ENCODE measurements at regions not wholly inside any gene's neighbourhood (a gene's known extent, or its start where the extent isn't known, plus 50 kb on each side); places are given as distances from the start of the nearest gene placed in this dataset.

DNA sequence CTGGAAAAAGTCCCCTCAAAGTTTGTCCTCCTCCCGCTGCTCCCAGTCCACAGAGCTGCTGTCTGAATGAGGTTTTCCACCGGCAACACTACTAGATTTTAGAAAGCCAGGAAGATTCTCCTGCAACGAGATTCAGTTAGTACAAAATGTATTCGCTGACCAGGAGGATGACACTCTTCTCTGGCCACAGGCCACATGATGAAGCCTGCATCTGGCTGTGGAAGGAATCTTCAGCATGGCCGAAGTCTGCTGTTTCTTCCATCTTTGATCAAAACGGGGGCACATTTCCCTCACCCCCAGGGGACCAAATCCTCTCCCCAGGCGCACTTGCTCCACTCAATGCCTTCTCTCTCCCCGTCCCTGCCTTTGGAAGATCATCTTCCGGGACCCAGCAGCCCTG lies 215.8 kb upstream of the NLRP1 start:
- Histone ChIP-seq H4K20me1 (ENCODE audit: insufficient read depth, low read length) (no peaks in the 10 kb centered on the region), H3K4me1 (ENCODE audit: low read length) (peaks cover 8% of the 10 kb centered on the region), H3K9ac (ENCODE audit: low read length) (no peak overlapping the region), H3K27ac (ENCODE audit: low read length) (no peak overlapping the region), H3K9me3 (replicated peaks; ENCODE audit: insufficient read depth, low read length) (no peaks in the 10 kb centered on the region), H3K4me2 (ENCODE audit: low read depth, low read length) (no peak overlapping the region), H3K36me3 (replicated peaks; ENCODE audit: insufficient read depth, low read length) (no peaks in the 10 kb centered on the region), H3K27me3 (replicated peaks; ENCODE audit: insufficient read depth, low read length) (no peaks in the 10 kb centered on the region; the same call in 1 of the 2 replicates), H2AFZ (ENCODE audit: low read length) (no peak overlapping the region), H3K9me2 (replicated peaks; ENCODE audit: insufficient read depth, low read length) (no peaks in the 10 kb centered on the region), H3K4me3 (ENCODE audit: low read length) (no peak overlapping the region), H3F3A (ENCODE audit: insufficient read depth, low read length) (no peaks in the 10 kb centered on the region; the same call in 1 of the 2 replicates), H3K79me2 (ENCODE audit: low read length) (no peaks in the 10 kb centered on the region)
- no peak for TF ChIP-seq CTCF (IDR thresholded peaks at IDR 0.05; ENCODE audit: low read length)
- TF ChIP-seq EZH2 (optimal IDR thresholded peaks at IDR 0.05; ENCODE audit: low read depth, low read length) = no peak
- no peak for TF ChIP-seq EZH2phosphoT487 (IDR thresholded peaks at IDR 0.05; ENCODE audit: low read length)
- no peak for DNase-seq

DNA sequence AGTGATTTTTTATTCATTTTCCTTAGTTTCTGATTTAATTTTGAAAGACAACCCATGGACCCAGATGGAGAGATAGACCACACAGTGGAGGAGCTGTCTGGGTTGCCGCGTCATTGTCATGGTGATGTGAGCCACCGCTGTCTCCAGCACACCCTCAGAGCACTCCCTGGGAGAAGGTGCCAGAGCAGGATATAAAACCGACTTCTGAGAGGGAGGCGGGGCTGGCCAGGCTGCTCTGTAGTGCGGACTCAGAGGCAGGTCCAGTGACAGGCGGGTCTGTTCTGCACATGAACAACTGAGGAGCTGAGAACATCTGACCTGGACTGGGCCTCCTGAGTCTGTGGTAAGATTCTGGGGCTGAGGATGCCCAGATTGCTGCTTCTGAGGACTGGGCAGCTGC lies 216.3 kb upstream of the NLRP1 start:
- H2AFZ ChIP-seq (ENCODE audit: low read length) = no peak overlapping the region
- no peak for DNase-seq
- TF ChIP-seq EZH2 (optimal IDR thresholded peaks at IDR 0.05; ENCODE audit: low read depth, low read length) (no peak), CTCF (IDR thresholded peaks at IDR 0.05; ENCODE audit: low read length) (no peak), EZH2phosphoT487 (IDR thresholded peaks at IDR 0.05; ENCODE audit: low read length) (no peak)
- no peaks in the 10 kb centered on the region for H4K20me1 ChIP-seq (ENCODE audit: insufficient read depth, low read length)
- no peaks in the 10 kb centered on the region for H3F3A ChIP-seq (ENCODE audit: insufficient read depth, low read length)
- no peaks in the 10 kb centered on the region for H3K9me3 ChIP-seq (replicated peaks; ENCODE audit: insufficient read depth, low read length)
- H3K4me1 ChIP-seq (ENCODE audit: low read length) = peaks cover 3% of the 10 kb centered on the region
- no peak overlapping the region for H3K27ac ChIP-seq (ENCODE audit: low read length)
- no peaks in the 10 kb centered on the region; the same call in 1 of the 2 replicates for H3K27me3 ChIP-seq (replicated peaks; ENCODE audit: insufficient read depth, low read length)
- no peaks in the 10 kb centered on the region for H3K79me2 ChIP-seq (ENCODE audit: low read length)
- no peak overlapping the region for H3K9ac ChIP-seq (ENCODE audit: low read length)
- no peaks in the 10 kb centered on the region for H3K36me3 ChIP-seq (replicated peaks; ENCODE audit: insufficient read depth, low read length)
- H3K4me2 ChIP-seq (ENCODE audit: low read depth, low read length) = no peak overlapping the region
- no peaks in the 10 kb centered on the region for H3K9me2 ChIP-seq (replicated peaks; ENCODE audit: insufficient read depth, low read length)
- no peak overlapping the region for H3K4me3 ChIP-seq (ENCODE audit: low read length)

DNA sequence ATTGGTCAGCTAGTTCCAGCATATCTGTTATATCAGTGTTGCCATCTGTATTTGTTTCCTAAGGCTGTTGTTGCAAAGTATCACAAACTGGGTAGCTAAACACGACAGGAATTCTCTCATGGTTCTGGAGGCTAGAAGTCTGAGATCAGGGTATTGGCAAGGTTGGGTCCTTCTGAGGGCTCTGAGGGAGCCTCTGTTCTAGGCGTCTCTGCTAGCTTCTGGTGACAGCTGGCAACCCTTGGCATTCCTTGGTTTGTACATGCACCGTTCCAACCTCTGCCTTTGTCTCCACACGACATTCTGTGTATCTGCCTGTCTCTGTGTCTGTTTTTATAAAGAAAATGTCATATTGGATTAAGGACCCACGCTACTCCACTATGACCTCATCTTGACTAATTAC lies 219.9 kb upstream of the NLRP1 start:
- H4K20me1 ChIP-seq (ENCODE audit: insufficient read depth, low read length) = no peaks in the 10 kb centered on the region
- H3K9me2 ChIP-seq (replicated peaks; ENCODE audit: insufficient read depth, low read length) = no peaks in the 10 kb centered on the region
- DNase-seq = no peak
- H3K27ac ChIP-seq (ENCODE audit: low read length) = no peak overlapping the region
- H3K27me3 ChIP-seq (replicated peaks; ENCODE audit: insufficient read depth, low read length) = no peaks in the 10 kb centered on the region; the same call in 1 of the 2 replicates
- no peaks in the 10 kb centered on the region for H3K79me2 ChIP-seq (ENCODE audit: low read length)
- no peak overlapping the region for H3K4me2 ChIP-seq (ENCODE audit: low read depth, low read length)
- H2AFZ ChIP-seq (ENCODE audit: low read length) = no peak overlapping the region
- H3K4me1 ChIP-seq (ENCODE audit: low read length) = no peaks in the 10 kb centered on the region
- no peaks in the 10 kb centered on the region for H3F3A ChIP-seq (ENCODE audit: insufficient read depth, low read length)
- H3K9ac ChIP-seq (ENCODE audit: low read length) = no peak overlapping the region
- TF ChIP-seq EZH2phosphoT487 (IDR thresholded peaks at IDR 0.05; ENCODE audit: low read length) = no peak
- H3K36me3 ChIP-seq (replicated peaks; ENCODE audit: insufficient read depth, low read length) = no peaks in the 10 kb centered on the region
- no peaks in the 10 kb centered on the region for H3K9me3 ChIP-seq (replicated peaks; ENCODE audit: insufficient read depth, low read length)
- H3K4me3 ChIP-seq (ENCODE audit: low read length) = no peak overlapping the region

- Histone ChIP-seq H3K79me2 (ENCODE audit: low read length) (no peaks in the 10 kb centered on the region), H3K27me3 (replicated peaks; ENCODE audit: insufficient read depth, low read length) (no peaks in the 10 kb centered on the region), H3K4me1 (ENCODE audit: low read length) (no peaks in the 10 kb centered on the region), H3K4me3 (ENCODE audit: low read length) (no peak overlapping the region), H3F3A (ENCODE audit: insufficient read depth, low read length) (no peaks in the 10 kb centered on the region), H2AFZ (ENCODE audit: low read length) (no peak overlapping the region), H3K4me2 (ENCODE audit: low read depth, low read length) (no peak overlapping the region), H3K9me2 (replicated peaks; ENCODE audit: insufficient read depth, low read length) (no peaks in the 10 kb centered on the region), H3K36me3 (replicated peaks; ENCODE audit: insufficient read depth, low read length) (no peaks in the 10 kb centered on the region), H3K9ac (ENCODE audit: low read length) (no peak overlapping the region), H3K9me3 (replicated peaks; ENCODE audit: insufficient read depth, low read length) (no peaks in the 10 kb centered on the region), H3K27ac (ENCODE audit: low read length) (no peak overlapping the region), H4K20me1 (ENCODE audit: insufficient read depth, low read length) (no peaks in the 10 kb centered on the region)
- TF ChIP-seq EZH2 (optimal IDR thresholded peaks at IDR 0.05; ENCODE audit: low read depth, low read length) (no peak), CTCF (IDR thresholded peaks at IDR 0.05; ENCODE audit: low read length) (no peak), EZH2phosphoT487 (IDR thresholded peaks at IDR 0.05; ENCODE audit: low read length) (no peak)
- no peak for DNase-seq
Measured at GRCh38 chr17:5809056-5809455, 224.7 kb upstream of the NLRP1 start.
